ENCODE measurements at regions not wholly inside any gene's neighbourhood (a gene's known extent, or its start where the extent isn't known, plus 50 kb on each side); places are given as distances from the start of the nearest gene placed in this dataset.

- TF ChIP-seq CTCF (IDR thresholded peaks at IDR 0.05; ENCODE audit: low read depth, low read length) (no peak), POLR2A (IDR thresholded peaks at IDR 0.05; ENCODE audit: extremely low read depth, insufficient read length) (no peak), MYC (IDR thresholded peaks at IDR 0.05; ENCODE audit: low read depth, low read length) (no peak)
These were observed 563.8 kb upstream of the MARCKS start for GRCh38 chr6:113293423-113293740.

Measured in NB4 (cell line).